Psoas muscle (tissue), 7 donors: ENCODE measurements at regions not wholly inside any gene's neighbourhood (a gene's known extent, or its start where the extent isn't known, plus 50 kb on each side); places are given as distances from the start of the nearest gene placed in this dataset.

ENCODE experiments used
- ATAC-seq, 4 donors: fragments of 200-7000 bp; cut with Tn5 transposase; one replicate each; pipeline ENCODE4 v1.9.1; 2020; ENCODE audit warnings: moderate library complexity in 3 of 4, mild to moderate bottlenecking in 2 of 4
- DNase-seq, 2 donors: peaks; one replicate each; pipeline ENCODE4 v3.0.0-alpha.2; 2020
- H3K27ac ChIP-seq: fragments of 200-600 bp; one replicate; pipeline ENCODE4 v1.8.0; 2022
- H3K27me3 ChIP-seq, 3 donors: fragments of 200-600 bp in 1 of 3; one replicate each; pipeline versions ENCODE4 v1.6.1 to v1.8.0; 2013 to 2022; ENCODE audit warnings: low read length in 2 of 3, mild to moderate bottlenecking in 2 of 3, moderate library complexity in 1 of 3; ENCODE audit not compliant: insufficient read depth in 3 of 3
- H3K36me3 ChIP-seq, 2 donors: fragments of 200-600 bp in 1 of 2; one replicate each; pipeline versions ENCODE4 v1.6.1 to v1.8.0; 2013 to 2022; ENCODE audit warnings: low read depth in 1 of 2, mild to moderate bottlenecking in 1 of 2, moderate library complexity in 1 of 2; ENCODE audit not compliant: insufficient read depth in 1 of 2
- H3K4me1 ChIP-seq: fragments of 200-600 bp; one replicate; pipeline ENCODE4 v1.8.0; 2022
- H3K4me3 ChIP-seq: fragments of 200-600 bp; one replicate; pipeline ENCODE4 v1.8.0; 2022; ENCODE audit warnings: mild to moderate bottlenecking
- H3K9me3 ChIP-seq: fragments of 200-600 bp; one replicate; pipeline ENCODE4 v1.8.0; 2022
- CTCF ChIP-seq: fragments of 200-600 bp; IDR thresholded peaks from one replicate; pipeline ENCODE4 v1.8.0; 2022; ENCODE audit warnings: antibody characterized with exemption
- whole genome bisulfite sequencing, 3 donors: extraction: QIAGEN DNeasy Blood & Tissue Kit; methylation state at CpG; one replicate each; pipeline versions ENCODE4 v1.1.6 to v1.1.7; 2013; 5-methylcytosine and 5-hydroxymethylcytosine counted together
- intact Hi-C, 2 donors: fragments of 100-400 bp; cut with DNase I; formaldehyde crosslinking; loops; one replicate each; pipeline versions ENCODE4 v1.11.0 to v1.14.2; 2022
- donor health status: healthy with polysubstance abuse.
- donor health status: DM: no; HTN: no; CAD: no; lungs with moderate emphysema.
- donor health status: Bipolar disorder and iron deficiency.
- donor health status: healthy.
- donor health status: DM: yes; HTN: yes; CAD: no.
- donor health status: DM: no; HTN: no; CAD: no.
- donor health status: DM: yes; HTN: yes; CAD: no.

DNA sequence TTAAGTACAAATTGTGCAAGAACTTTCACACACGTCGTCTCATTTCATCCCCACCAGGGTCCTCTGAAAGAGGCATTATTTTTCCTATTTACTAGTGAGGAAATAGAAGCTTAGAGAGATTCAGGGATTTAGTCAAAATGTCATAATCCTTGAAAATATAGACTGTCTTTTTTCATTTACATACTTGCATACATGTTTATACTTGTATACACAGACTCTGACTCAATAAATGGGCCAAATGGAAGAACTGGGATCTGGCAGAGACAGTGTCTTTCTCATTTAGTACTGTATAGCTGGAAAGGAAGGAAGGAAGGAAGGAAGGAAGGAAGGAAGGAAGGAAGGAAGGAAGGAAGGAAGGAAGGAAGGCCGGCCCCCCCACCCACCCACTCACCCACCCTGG, 357.7 kb upstream of the SOX5 start:
- ATAC-seq (no peak), DNase-seq (no peak)
- TF ChIP-seq CTCF = no peak
- Histone ChIP-seq H3K36me3 (no peaks in the 10 kb centered on the region), H3K27ac (no peak overlapping the region), H3K4me1 (no peaks in the 10 kb centered on the region), H3K9me3 (no peaks in the 10 kb centered on the region), H3K4me3 (no peak overlapping the region), H3K27me3 (no peaks in the 10 kb centered on the region)
- intact Hi-C loops = no loop called here
- 76 to 96% (median 94%) methylated on average over 2 to 3 of the region's 3 CpGs for WGBS, 3 donors

GRCh38 chr12:24306001-24306400, 356.5 kb upstream of the SOX5 start:
- no peak for TF ChIP-seq CTCF
- intact Hi-C loops = no loop called here

GRCh38 chr12:24304285-24304684, 354.8 kb upstream of the SOX5 start:
- no peaks in the 10 kb centered on the region for H3K36me3 ChIP-seq
- H3K27me3 ChIP-seq = no peaks in the 10 kb centered on the region
- H3K27ac ChIP-seq = no peak overlapping the region
- no peak overlapping the region for H3K4me3 ChIP-seq
- WGBS, 3 donors = 92 to 96% (median 96%) methylated on average over 4 of the region's 4 CpGs
- DNase-seq (no peak), ATAC-seq (no peak)
- no peaks in the 10 kb centered on the region for H3K9me3 ChIP-seq
- intact Hi-C loops = no loop called here
- no peaks in the 10 kb centered on the region for H3K4me1 ChIP-seq
- no peak for TF ChIP-seq CTCF

More at GRCh38 chr12:24306001-24306400, 356.5 kb upstream of the SOX5 start:
- Histone ChIP-seq H3K4me1 (no peaks in the 10 kb centered on the region), H3K4me3 (no peak overlapping the region), H3K36me3 (no peaks in the 10 kb centered on the region), H3K9me3 (no peaks in the 10 kb centered on the region), H3K27me3 (no peaks in the 10 kb centered on the region), H3K27ac (no peak overlapping the region)
- ATAC-seq (no peak), DNase-seq (no peak)
- 84 to 89% (median 89%) methylated on average over 6 of the region's 6 CpGs for WGBS, 3 donors

GRCh38 chr12:24302708-24303107, 353.2 kb upstream of the SOX5 start:
- H3K36me3 ChIP-seq = no peaks in the 10 kb centered on the region
- no peak for ATAC-seq
- H3K4me3 ChIP-seq = no peak overlapping the region
- WGBS, 3 donors = 79 to 84% (median 84%) methylated on average over 1 of the region's 1 CpG
- H3K4me1 ChIP-seq = no peaks in the 10 kb centered on the region
- no peak for DNase-seq
- H3K27ac ChIP-seq = no peak overlapping the region
- H3K9me3 ChIP-seq = no peaks in the 10 kb centered on the region
- no peak for TF ChIP-seq CTCF
- intact Hi-C loops = no loop called here
- H3K27me3 ChIP-seq = no peaks in the 10 kb centered on the region

DNA sequence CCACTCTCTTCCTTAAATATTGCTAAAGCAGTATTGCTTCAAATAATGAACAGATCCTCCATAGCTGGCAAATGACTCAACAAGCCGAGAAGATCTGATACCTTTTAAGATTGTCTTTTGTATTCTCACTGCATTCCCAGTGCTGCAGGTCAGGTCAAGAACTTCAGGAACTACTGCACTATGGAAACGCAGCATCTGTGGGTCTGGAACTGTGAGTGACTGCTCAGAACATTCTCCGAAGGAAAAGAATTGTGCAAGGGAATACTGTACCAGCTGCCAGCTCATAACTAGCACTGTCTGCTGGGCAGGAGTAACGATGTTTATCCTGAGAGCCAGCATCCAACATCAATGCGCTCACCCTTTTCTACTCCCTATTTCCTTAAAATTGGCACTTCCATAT, 348.0 kb upstream of the SOX5 start:
- no peak for TF ChIP-seq CTCF
- H3K4me1 ChIP-seq = no peaks in the 10 kb centered on the region
- no peaks in the 10 kb centered on the region for H3K36me3 ChIP-seq
- no peak overlapping the region for H3K27ac ChIP-seq
- 75 to 80% (median 79%) methylated on average over 5 of the region's 5 CpGs for WGBS, 3 donors
- ATAC-seq = no peak
- DNase-seq = no peak
- intact Hi-C loops = no loop called here
- H3K27me3 ChIP-seq = no peaks in the 10 kb centered on the region
- no peaks in the 10 kb centered on the region for H3K9me3 ChIP-seq
- no peak overlapping the region for H3K4me3 ChIP-seq
